ENCODE measurements at regions not wholly inside any gene's neighbourhood (a gene's known extent, or its start where the extent isn't known, plus 50 kb on each side); places are given as distances from the start of the nearest gene placed in this dataset.

DNA sequence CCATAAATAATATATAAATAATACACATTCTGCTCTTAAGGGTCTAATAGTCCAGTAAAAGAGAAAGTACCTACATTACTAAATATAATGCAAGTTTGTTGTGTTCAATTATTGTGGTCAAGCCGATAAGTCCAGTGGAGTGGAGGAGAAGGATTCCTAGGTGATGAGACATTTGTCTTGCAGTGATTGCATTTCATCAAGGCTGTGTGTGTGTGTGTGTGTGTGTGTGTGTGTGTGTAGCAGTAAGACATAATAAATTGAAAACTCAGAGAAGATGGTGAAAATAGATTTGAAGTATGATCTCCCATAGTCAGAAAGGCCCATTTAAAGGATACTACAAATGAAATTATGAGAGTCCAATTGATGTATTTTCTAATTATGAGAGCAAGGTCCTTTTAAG lies 192.5 kb upstream of the SEMA3C start:
- H3K79me2 ChIP-seq (ENCODE audit: insufficient read depth, low read length): no peaks in the 10 kb centered on the region
- DNase-seq (ENCODE audit: low spot score) (no peak), ATAC-seq (no peak), FAIRE-seq (no peak)
- H4K20me1 ChIP-seq (ENCODE audit: insufficient read depth, low read length): no peaks in the 10 kb centered on the region
- H3K4me3 ChIP-seq (replicated peaks in 1 of 3; ENCODE audit: insufficient read depth in 1 of 3, low read depth in 2 of 3, low read length in 3 of 3): no peak overlapping the region
- no peak overlapping the region for H3K4me2 ChIP-seq (ENCODE audit: low read depth, low read length)
- in situ Hi-C loops (cut with HindIII; ENCODE audit: extremely low pct_ligation_motif_present, low pct_unique_long_range_greater_than_20kb): no loop called here
- no TSS peak for BruUV-seq (replicated peaks)
- no peak overlapping the region for H3K27ac ChIP-seq (ENCODE audit: extremely low read length, insufficient read depth, low read length)
- no peaks in the 10 kb centered on the region for H3K9me3 ChIP-seq (ENCODE audit: low read length)
- ChIA-PET CTCF (ENCODE audit: low intra/inter-chr PET ratio, low total read pairs) (no interaction called here), POLR2A (no interaction called here)
- no peaks in the 10 kb centered on the region for H3K36me3 ChIP-seq (replicated peaks in 1 of 2; ENCODE audit: control insufficient read depth in 1 of 2, insufficient read depth in 2 of 2, low read length in 2 of 2)
- no peaks in the 10 kb centered on the region for H3K4me1 ChIP-seq (ENCODE audit: insufficient read depth, low read length)
- intact Hi-C loops (cut with micrococcal nuclease; ENCODE audit: unreplicated experiment): loop anchor here (5.0 kb wide), 1 partner anchor 86 kb away; no protein-coding TSS in a partner anchor
- H2AFZ ChIP-seq (ENCODE audit: low read length): no peak overlapping the region
- WGBS (ENCODE audit: low lambda C conversion rate): 50% methylated on average over 1 of the region's 1 CpG
- H3K9ac ChIP-seq (ENCODE audit: insufficient read depth, low read depth, low read length): no peak overlapping the region
- no peaks in the 10 kb centered on the region for H3K27me3 ChIP-seq (ENCODE audit: control insufficient read depth in 1 of 2, insufficient read depth in 2 of 2, low read length in 2 of 2)
- TF ChIP-seq ISL2 (CRISPR knock-in tag; IDR thresholded peaks at IDR 0.05) (no peak), ZNF18 (CRISPR knock-in tag; IDR thresholded peaks at IDR 0.05; ENCODE audit: insufficient replicate concordance) (no peak), ZEB1 (IDR thresholded peaks at IDR 0.05; ENCODE audit: insufficient replicate concordance, low read depth) (no peak), TAF15 (IDR thresholded peaks at IDR 0.05; ENCODE audit: low read depth, low read length, poor library complexity, severe bottlenecking) (no peak), ELK4 (CRISPR knock-in tag; IDR thresholded peaks at IDR 0.05; ENCODE audit: borderline replicate concordance) (no peak), ZNF674 (CRISPR knock-in tag; IDR thresholded peaks at IDR 0.05; ENCODE audit: low read depth) (no peak), MLX (CRISPR knock-in tag; IDR thresholded peaks at IDR 0.05) (no peak), CBX2 (IDR thresholded peaks at IDR 0.05; ENCODE audit: low read depth, low read length) (no peak), CBX2 (CRISPR knock-in tag; IDR thresholded peaks at IDR 0.05; ENCODE audit: low read depth) (no peak), SMARCE1 (IDR thresholded peaks at IDR 0.05; ENCODE audit: borderline replicate concordance) (no peak), THAP9 (CRISPR knock-in tag; IDR thresholded peaks at IDR 0.05; ENCODE audit: borderline replicate concordance) (no peak), ZNF24 (IDR thresholded peaks at IDR 0.05) (no peak), HMG20A (CRISPR knock-in tag; IDR thresholded peaks at IDR 0.05; ENCODE audit: borderline replicate concordance) (no peak)
- TF ChIP-seq, protein P1, sequence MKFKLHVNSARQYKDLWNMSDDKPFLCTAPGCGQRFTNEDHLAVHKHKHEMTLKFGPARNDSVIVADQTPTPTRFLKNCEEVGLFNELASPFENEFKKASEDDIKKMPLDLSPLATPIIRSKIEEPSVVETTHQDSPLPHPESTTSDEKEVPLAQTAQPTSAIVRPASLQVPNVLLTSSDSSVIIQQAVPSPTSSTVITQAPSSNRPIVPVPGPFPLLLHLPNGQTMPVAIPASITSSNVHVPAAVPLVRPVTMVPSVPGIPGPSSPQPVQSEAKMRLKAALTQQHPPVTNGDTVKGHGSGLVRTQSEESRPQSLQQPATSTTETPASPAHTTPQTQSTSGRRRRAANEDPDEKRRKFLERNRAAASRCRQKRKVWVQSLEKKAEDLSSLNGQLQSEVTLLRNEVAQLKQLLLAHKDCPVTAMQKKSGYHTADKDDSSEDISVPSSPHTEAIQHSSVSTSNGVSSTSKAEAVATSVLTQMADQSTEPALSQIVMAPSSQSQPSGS (CRISPR knock-in tag; IDR thresholded peaks at IDR 0.05): no peak
- TF ChIP-seq, protein P2, sequence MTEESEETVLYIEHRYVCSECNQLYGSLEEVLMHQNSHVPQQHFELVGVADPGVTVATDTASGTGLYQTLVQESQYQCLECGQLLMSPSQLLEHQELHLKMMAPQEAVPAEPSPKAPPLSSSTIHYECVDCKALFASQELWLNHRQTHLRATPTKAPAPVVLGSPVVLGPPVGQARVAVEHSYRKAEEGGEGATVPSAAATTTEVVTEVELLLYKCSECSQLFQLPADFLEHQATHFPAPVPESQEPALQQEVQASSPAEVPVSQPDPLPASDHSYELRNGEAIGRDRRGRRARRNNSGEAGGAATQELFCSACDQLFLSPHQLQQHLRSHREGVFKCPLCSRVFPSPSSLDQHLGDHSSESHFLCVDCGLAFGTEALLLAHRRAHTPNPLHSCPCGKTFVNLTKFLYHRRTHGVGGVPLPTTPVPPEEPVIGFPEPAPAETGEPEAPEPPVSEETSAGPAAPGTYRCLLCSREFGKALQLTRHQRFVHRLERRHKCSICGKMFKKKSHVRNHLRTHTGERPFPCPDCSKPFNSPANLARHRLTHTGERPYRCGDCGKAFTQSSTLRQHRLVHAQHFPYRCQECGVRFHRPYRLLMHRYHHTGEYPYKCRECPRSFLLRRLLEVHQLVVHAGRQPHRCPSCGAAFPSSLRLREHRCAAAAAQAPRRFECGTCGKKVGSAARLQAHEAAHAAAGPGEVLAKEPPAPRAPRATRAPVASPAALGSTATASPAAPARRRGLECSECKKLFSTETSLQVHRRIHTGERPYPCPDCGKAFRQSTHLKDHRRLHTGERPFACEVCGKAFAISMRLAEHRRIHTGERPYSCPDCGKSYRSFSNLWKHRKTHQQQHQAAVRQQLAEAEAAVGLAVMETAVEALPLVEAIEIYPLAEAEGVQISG (CRISPR knock-in tag; IDR thresholded peaks at IDR 0.05): no peak

Data from HepG2 (cell line).